ENCODE measurements at regions not wholly inside any gene's neighbourhood (a gene's known extent, or its start where the extent isn't known, plus 50 kb on each side); places are given as distances from the start of the nearest gene placed in this dataset.
"Not testable (repeated sequence)": the region's sequence is repeated elsewhere in the genome, so short reads cannot be mapped to it uniquely, and the experiment has no call there.

DNA sequence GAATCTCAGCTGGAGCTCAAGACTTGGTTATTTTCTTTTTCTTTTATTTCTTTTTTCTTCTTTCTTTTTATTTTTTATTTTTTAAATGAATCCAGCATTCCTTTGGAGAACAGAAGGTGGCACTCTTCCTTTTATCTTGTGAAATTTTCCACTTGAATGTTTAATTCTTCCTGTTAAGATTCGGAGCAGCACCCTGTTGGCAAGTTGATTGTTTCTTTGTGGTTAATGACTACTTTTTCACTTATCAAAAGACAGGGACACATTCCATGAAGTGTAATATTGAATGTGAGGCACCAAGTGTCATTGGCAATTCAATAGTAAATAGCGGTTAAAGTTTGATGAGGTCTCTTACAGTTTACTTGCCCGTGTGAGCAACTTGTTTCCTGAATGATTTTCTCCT lies 240.5 kb upstream of the CHD1 start:
- BruUV-seq (replicated peaks) = no TSS peak
- ChIA-PET CTCF (no interaction called here), POLR2A (no interaction called here)
- Mint-ChIP-seq H3K27ac (ENCODE audit: low read depth, unreplicated experiment) (no peak overlapping the region), H3K4me3 (ENCODE audit: unreplicated experiment) (no peak overlapping the region), H3K27me3 (ENCODE audit: insufficient read depth, unreplicated experiment) (peaks cover 43% of the 10 kb centered on the region), H3K9me3 (ENCODE audit: unreplicated experiment) (no peaks in the 10 kb centered on the region), H3K4me1 (ENCODE audit: insufficient read depth, unreplicated experiment) (no peaks in the 10 kb centered on the region), H3K36me3 (ENCODE audit: insufficient read depth, unreplicated experiment) (no peaks in the 10 kb centered on the region)
- intact Hi-C loops (cut with micrococcal nuclease) = loop anchor here (5.0 kb wide), 1 partner anchor 1143 kb away; no protein-coding TSS in a partner anchor
- TF ChIP-seq, protein P1, sequence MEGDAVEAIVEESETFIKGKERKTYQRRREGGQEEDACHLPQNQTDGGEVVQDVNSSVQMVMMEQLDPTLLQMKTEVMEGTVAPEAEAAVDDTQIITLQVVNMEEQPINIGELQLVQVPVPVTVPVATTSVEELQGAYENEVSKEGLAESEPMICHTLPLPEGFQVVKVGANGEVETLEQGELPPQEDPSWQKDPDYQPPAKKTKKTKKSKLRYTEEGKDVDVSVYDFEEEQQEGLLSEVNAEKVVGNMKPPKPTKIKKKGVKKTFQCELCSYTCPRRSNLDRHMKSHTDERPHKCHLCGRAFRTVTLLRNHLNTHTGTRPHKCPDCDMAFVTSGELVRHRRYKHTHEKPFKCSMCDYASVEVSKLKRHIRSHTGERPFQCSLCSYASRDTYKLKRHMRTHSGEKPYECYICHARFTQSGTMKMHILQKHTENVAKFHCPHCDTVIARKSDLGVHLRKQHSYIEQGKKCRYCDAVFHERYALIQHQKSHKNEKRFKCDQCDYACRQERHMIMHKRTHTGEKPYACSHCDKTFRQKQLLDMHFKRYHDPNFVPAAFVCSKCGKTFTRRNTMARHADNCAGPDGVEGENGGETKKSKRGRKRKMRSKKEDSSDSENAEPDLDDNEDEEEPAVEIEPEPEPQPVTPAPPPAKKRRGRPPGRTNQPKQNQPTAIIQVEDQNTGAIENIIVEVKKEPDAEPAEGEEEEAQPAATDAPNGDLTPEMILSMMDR (IDR thresholded peaks at IDR 0.05; ENCODE audit: unreplicated experiment) = peak; percentile 22
- peak; percentile 9 for DNase-seq (ENCODE audit: unreplicated experiment)

DNA sequence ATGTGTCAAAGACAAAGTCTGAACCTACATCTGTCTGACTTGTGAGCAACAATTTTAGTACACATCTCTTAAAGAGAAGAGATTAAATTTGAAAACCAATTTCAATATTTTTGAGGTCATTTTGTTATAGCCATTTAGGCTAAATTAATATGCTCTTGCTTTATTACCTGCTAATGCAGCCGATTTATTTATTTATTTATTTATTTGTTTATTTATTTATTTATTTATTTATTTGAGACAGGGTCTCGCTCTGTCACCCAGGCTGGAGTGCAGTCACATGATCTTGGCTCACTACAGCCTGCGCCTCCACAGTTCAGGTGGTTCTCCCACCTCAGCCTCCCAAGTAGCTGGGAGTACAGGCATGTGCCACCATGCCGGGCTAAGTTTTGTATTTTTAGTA lies 232.7 kb upstream of the CHD1 start:
- H3K36me3 Mint-ChIP-seq (ENCODE audit: insufficient read depth, unreplicated experiment); DNase-seq (ENCODE audit: unreplicated experiment); H3K27ac Mint-ChIP-seq (ENCODE audit: low read depth, unreplicated experiment); intact Hi-C loops (cut with micrococcal nuclease); BruUV-seq (replicated peaks); POLR2A ChIA-PET; H3K4me3 Mint-ChIP-seq (ENCODE audit: unreplicated experiment); H3K4me1 Mint-ChIP-seq (ENCODE audit: insufficient read depth, unreplicated experiment); H3K9me3 Mint-ChIP-seq (ENCODE audit: unreplicated experiment): not testable (repeated sequence)
- peaks cover 70% of the 10 kb centered on the region for H3K27me3 Mint-ChIP-seq (ENCODE audit: insufficient read depth, unreplicated experiment)
- CTCF ChIA-PET = interaction anchor here (1.0 kb wide), 1 partner anchor 57 kb away, joined by 3 read pairs; no protein-coding TSS in a partner anchor

DNA sequence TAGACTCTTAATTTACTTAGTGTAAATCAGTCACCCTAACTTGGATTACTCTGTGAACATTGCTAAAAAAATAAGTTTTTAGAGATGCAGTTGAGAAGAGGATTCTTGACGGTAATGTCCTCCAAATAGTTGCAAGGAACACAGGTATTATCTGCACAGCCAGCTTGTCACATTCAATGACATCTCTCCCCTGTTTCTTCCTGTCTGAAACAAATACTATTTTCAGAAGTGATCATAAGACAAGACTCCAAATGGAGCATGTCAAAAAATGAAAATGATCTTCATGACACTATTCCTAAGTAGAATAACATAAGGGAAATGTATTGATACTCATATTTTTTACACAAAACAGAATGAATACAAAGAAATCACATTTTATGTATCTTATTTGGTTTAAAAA lies 227.9 kb upstream of the CHD1 start:
- no peak overlapping the region for H3K27ac Mint-ChIP-seq (ENCODE audit: low read depth, unreplicated experiment)
- ChIA-PET CTCF (interaction anchor here (0.6 kb wide), 1 partner anchor 1695 kb away, joined by 3 read pairs; no protein-coding TSS in a partner anchor), POLR2A (no interaction called here)
- BruUV-seq (replicated peaks) = no TSS peak
- TF ChIP-seq, protein P1 (IDR thresholded peaks at IDR 0.05; ENCODE audit: unreplicated experiment) = no peak
- H3K9me3 Mint-ChIP-seq (ENCODE audit: unreplicated experiment) = no peaks in the 10 kb centered on the region
- intact Hi-C loops (cut with micrococcal nuclease) = no loop called here
- H3K4me3 Mint-ChIP-seq (ENCODE audit: unreplicated experiment) = no peak overlapping the region
- H3K4me1 Mint-ChIP-seq (ENCODE audit: insufficient read depth, unreplicated experiment) = no peaks in the 10 kb centered on the region
- peaks cover 38% of the 10 kb centered on the region for H3K27me3 Mint-ChIP-seq (ENCODE audit: insufficient read depth, unreplicated experiment)
- DNase-seq (ENCODE audit: unreplicated experiment) = no peak
- H3K36me3 Mint-ChIP-seq (ENCODE audit: insufficient read depth, unreplicated experiment) = no peaks in the 10 kb centered on the region

DNA sequence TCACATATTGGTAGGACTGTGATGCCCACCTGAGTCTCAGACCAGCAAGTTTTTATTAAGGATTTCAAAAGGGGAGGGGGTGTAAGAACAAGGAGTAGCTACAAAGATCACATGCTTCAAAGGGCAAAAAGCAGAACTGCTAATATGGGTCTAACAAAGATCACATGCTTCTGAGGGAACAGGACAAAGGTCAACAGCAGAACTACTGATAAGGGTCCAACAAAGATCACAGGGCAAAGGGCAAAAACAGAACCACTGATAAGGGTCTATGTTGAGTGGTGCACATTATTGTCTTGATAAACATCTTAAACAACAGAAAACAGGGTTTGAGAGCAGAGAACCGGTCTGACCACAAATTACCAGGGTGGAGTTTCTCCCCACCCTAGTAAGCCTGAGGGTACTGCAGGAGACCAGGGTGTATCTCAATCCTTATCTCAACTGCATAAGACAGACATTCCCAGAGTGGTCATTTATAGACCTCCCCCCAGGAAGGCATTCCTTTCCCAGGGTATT lies 214.5 kb upstream of the CHD1 start:
- H3K4me3 Mint-ChIP-seq (ENCODE audit: unreplicated experiment); POLR2A ChIA-PET: not testable (repeated sequence)

DNA sequence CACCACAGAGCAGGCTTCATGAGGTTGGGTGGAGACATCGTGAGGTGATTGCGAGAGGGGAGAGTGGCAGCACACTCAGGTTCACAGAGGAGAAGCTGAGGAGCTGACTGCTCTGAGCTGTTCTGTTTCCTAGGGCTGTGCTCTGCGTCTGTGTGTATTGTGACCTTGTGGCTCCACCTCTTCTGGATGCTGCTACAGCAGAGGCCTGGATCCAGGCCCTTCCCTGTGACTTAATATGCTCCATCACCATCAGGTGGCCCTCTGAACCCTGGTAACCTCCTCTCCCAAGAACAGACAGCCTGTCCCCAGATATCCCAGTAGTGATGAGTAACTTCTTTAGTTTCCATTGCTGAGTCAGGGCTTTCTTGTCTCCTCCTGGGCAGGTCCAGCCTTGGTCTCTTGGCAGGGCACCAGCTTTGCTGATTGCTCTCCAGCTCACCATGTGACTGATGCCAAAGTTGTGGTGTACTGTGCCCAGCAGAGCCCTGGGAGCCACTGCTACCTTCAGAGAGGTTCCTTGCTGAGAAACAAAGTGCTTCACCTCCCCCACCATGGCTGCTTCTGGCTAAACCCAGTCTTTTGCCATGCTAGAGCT lies 212.8 kb upstream of the CHD1 start:
- POLR2A ChIA-PET = interaction anchor here (0.6 kb wide), 1 partner anchor 258 kb away, joined by 3 read pairs; no protein-coding TSS in a partner anchor
- no TSS peak for BruUV-seq (replicated peaks)
- H3K4me1 Mint-ChIP-seq (ENCODE audit: insufficient read depth, unreplicated experiment) = no peaks in the 10 kb centered on the region
- DNase-seq (ENCODE audit: unreplicated experiment) = peak; percentile 61
- intact Hi-C loops (cut with micrococcal nuclease) = no loop called here
- TF ChIP-seq, protein P1 (IDR thresholded peaks at IDR 0.05; ENCODE audit: unreplicated experiment) = no peak
- no peak overlapping the region for H3K27ac Mint-ChIP-seq (ENCODE audit: low read depth, unreplicated experiment)
- no peak overlapping the region for H3K4me3 Mint-ChIP-seq (ENCODE audit: unreplicated experiment)
- H3K27me3 Mint-ChIP-seq (ENCODE audit: insufficient read depth, unreplicated experiment) = peaks cover 21% of the 10 kb centered on the region
- H3K9me3 Mint-ChIP-seq (ENCODE audit: unreplicated experiment) = no peaks in the 10 kb centered on the region
- CTCF ChIA-PET = no interaction called here
- H3K36me3 Mint-ChIP-seq (ENCODE audit: insufficient read depth, unreplicated experiment) = peaks cover 5% of the 10 kb centered on the region

More for the DNA sequence above, 214.5 kb upstream of the CHD1 start:
- BruUV-seq (replicated peaks); H3K4me1 Mint-ChIP-seq (ENCODE audit: insufficient read depth, unreplicated experiment); DNase-seq (ENCODE audit: unreplicated experiment); H3K36me3 Mint-ChIP-seq (ENCODE audit: insufficient read depth, unreplicated experiment); H3K27ac Mint-ChIP-seq (ENCODE audit: low read depth, unreplicated experiment); CTCF ChIA-PET; H3K9me3 Mint-ChIP-seq (ENCODE audit: unreplicated experiment); intact Hi-C loops (cut with micrococcal nuclease): not testable (repeated sequence)
- H3K27me3 Mint-ChIP-seq (ENCODE audit: insufficient read depth, unreplicated experiment) = peaks cover 19% of the 10 kb centered on the region
